Heart left ventricle (tissue), 13 donors: ENCODE measurements at regions not wholly inside any gene's neighbourhood (a gene's known extent, or its start where the extent isn't known, plus 50 kb on each side); places are given as distances from the start of the nearest gene placed in this dataset.

ENCODE experiments used
- CTCF ChIP-seq, 12 donors: fragments of 200-600 bp; sonication (generic) in 4 of 12; IDR thresholded peaks; one replicate each; pipeline versions ENCODE4 v1.5.0 to v1.8.0; 2018 to 2022; ENCODE audit warnings: antibody characterized with exemption in 12 of 12, mild to moderate bottlenecking in 5 of 12
- POLR2A ChIP-seq, 2 donors: fragments of 450-650 bp; IDR thresholded peaks; one replicate each; pipeline ENCODE4 v1.6.1; 2017; ENCODE audit warnings: antibody characterized with exemption in 2 of 2, mild to moderate bottlenecking in 2 of 2, moderate library complexity in 2 of 2
- donor health status: ischemic (EF 13 %, LVEDD 7.1; RV severe dilation, severe dysfunction).
- donor health status: DM: no; HTN: yes; CAD: no.
- donor health status: DM: no; HTN: no; CAD: no.
- donor health status: ischemic (EF 25% LVEDD 6.9; RV normal size, moderate dysfunction).
- donor health status: ischemic (EF 25% LVEDD 5.7; RV mildly dilated, moderate dysfunction).
- donor health status: ischemic (EF 35%, LVEDD 5.7; RV mildly dilated, moderate dysfunction).
- donor health status: nonischemic (EF 11% LVEDD 7.7; RV severe dilation, severe dysfunction).
- donor health status: DM: yes; HTN: yes; CAD: no.
- donor health status: PGD.
- donor health status: ischemic (EF 29% LVEDD 5.4; RV normal size, mild dysfunction).
- donor health status: nonischemic (EF 23%, LVEDD 6.1; RV moderate dilation, normal function).

- no peak for TF ChIP-seq POLR2A (IDR thresholded peaks at IDR 0.05)
- no peak for TF ChIP-seq CTCF (IDR thresholded peaks at IDR 0.05)
Measured at GRCh38 chr3:171940151-171940649, 97.1 kb downstream of the TMEM212 start.
